GM12865 (cell line): ENCODE measurements at regions not wholly inside any gene's neighbourhood (a gene's known extent, or its start where the extent isn't known, plus 50 kb on each side); places are given as distances from the start of the nearest gene placed in this dataset.

ENCODE experiments used
- DNase-seq: peaks from one replicate; pipeline ENCODE4 v3.0.0; 2010; ENCODE audit warnings: low read depth
- H3K4me3 ChIP-seq: 2 replicates; pipeline ENCODE4 v1.5.1; 2011; ENCODE audit warnings: mild to moderate bottlenecking, low read depth, low read length, control low read depth
- TF ChIP-seq, protein P1 (sequence below): IDR thresholded peaks from 2 replicates; pipeline ENCODE4 v1.5.1; 2011; ENCODE audit warnings: low read length, control low read depth, low read depth, inconsistent platforms; ENCODE audit not compliant: insufficient read depth; ENCODE audit errors: missing control alignments

DNA sequence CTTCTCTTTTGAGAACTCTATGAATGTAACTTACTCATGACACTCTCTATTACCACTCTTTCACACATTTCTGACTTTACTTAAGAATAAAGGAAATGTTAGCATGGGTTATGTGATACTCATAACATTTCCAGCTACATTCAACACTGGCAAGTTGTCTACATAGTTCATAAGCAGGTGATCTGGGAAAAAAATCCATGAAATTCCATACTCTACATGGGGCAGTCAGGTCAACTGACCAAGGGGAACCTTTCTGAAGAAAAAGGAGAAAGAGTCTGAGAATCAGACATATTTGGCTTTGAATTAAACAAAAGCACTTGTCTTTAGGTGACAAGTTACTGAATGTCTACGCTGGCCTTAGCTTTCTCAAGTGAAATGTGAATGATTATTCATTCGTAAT, 329.1 kb upstream of the ROBO1 start:
- DNase-seq: no peak
- TF ChIP-seq, protein P1, sequence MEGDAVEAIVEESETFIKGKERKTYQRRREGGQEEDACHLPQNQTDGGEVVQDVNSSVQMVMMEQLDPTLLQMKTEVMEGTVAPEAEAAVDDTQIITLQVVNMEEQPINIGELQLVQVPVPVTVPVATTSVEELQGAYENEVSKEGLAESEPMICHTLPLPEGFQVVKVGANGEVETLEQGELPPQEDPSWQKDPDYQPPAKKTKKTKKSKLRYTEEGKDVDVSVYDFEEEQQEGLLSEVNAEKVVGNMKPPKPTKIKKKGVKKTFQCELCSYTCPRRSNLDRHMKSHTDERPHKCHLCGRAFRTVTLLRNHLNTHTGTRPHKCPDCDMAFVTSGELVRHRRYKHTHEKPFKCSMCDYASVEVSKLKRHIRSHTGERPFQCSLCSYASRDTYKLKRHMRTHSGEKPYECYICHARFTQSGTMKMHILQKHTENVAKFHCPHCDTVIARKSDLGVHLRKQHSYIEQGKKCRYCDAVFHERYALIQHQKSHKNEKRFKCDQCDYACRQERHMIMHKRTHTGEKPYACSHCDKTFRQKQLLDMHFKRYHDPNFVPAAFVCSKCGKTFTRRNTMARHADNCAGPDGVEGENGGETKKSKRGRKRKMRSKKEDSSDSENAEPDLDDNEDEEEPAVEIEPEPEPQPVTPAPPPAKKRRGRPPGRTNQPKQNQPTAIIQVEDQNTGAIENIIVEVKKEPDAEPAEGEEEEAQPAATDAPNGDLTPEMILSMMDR: no peak
- no peak overlapping the region for H3K4me3 ChIP-seq

GRCh38 chr3:80094589-80094988, 326.8 kb upstream of the ROBO1 start:
- DNase-seq: no peak
- TF ChIP-seq, protein P1: no peak
- H3K4me3 ChIP-seq: no peak overlapping the region

DNA sequence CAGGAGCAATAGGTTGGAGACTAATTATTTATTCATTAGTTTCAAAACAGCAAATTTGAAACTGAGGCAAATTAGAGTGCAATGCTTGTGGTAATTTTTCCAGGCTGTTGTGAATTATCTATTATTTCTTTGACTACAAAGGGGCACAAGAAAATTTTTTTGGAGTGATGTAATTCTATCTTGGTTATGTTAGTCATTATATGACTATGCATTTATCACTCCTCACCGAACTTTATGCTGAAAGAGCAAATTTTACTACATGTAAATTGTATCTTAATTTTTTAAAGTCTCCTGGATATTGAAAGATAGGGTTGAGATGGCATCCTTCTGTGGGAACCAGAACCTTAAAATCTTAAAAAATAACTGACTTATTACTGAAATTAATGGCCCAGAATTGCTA, 320.0 kb upstream of the ROBO1 start:
- TF ChIP-seq, protein P1: no peak
- DNase-seq: no peak
- H3K4me3 ChIP-seq: no peak overlapping the region

GRCh38 chr3:80086426-80086825, 318.6 kb upstream of the ROBO1 start:
- no peak for DNase-seq
- TF ChIP-seq, protein P1: no peak
- H3K4me3 ChIP-seq: no peak overlapping the region

DNA sequence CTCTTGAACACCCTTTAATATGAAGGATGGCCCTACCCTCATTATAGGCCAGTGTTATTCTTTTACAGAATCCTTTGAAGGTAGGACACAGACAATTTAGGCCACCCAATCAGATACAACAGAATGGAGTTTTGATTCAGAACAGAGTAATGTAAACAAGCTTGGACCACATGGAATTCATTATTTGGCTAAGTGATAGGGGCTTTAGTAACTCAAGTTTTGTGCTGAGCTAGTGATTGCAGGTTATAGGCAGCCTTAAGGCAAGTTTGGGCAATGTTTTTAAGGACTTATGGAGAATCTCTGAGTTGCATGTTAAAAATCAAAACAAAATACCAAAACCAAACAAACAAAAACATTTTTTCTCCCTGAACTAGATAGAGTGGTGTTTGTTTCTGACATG, 312.1 kb upstream of the ROBO1 start:
- no peak overlapping the region for H3K4me3 ChIP-seq
- TF ChIP-seq, protein P1: no peak
- DNase-seq: no peak

DNA sequence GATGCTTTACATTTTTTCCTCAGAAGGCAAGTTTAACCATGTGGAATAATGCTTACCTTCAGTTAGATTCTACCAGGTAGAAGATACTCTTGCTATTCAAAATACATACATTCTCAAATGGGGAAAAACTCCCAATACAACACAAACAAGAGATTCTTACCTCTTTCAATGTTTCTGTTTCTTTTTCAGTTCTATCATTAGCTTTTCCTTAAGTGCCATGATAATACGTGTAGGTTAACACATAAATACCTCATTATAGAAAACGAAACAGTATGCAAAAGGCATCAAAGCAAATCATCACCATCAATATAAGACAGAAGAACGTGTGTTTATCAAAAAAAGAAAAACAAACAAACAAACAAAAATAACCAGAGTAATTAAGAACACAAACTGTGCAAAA, 300.7 kb upstream of the ROBO1 start:
- DNase-seq: no peak
- TF ChIP-seq, protein P1: no peak

GRCh38 chr3:80063535-80063934, 295.7 kb upstream of the ROBO1 start:
- DNase-seq: no peak
- no peak overlapping the region for H3K4me3 ChIP-seq
- TF ChIP-seq, protein P1: no peak

More for the DNA sequence above, 300.7 kb upstream of the ROBO1 start:
- H3K4me3 ChIP-seq: no peak overlapping the region
